Skin epidermis (tissue), 12 donors: ENCODE measurements at regions not wholly inside any gene's neighbourhood (a gene's known extent, or its start where the extent isn't known, plus 50 kb on each side); places are given as distances from the start of the nearest gene placed in this dataset.
"Not testable (repeated sequence)": the region's sequence is repeated elsewhere in the genome, so short reads cannot be mapped to it uniquely, and the experiment has no call there.

Experiments used
- H3K27ac ChIP-seq, 21 experiments: fragments of 200-600 bp; sonication (generic) in 11 of 21; one replicate each; pipeline ENCODE4 v1.5.0; 2020; ENCODE audit warnings: mild to moderate bottlenecking in 3 of 21, inconsistent platforms in 2 of 21, moderate library complexity in 2 of 21
- H3K4me3 ChIP-seq, 7 experiments: fragments of 200-600 bp; sonication (generic) in 2 of 7; one replicate each; pipeline ENCODE4 v1.5.0; 2020; ENCODE audit warnings: inconsistent platforms in 2 of 7, mild to moderate bottlenecking in 2 of 7, moderate library complexity in 1 of 7

DNA sequence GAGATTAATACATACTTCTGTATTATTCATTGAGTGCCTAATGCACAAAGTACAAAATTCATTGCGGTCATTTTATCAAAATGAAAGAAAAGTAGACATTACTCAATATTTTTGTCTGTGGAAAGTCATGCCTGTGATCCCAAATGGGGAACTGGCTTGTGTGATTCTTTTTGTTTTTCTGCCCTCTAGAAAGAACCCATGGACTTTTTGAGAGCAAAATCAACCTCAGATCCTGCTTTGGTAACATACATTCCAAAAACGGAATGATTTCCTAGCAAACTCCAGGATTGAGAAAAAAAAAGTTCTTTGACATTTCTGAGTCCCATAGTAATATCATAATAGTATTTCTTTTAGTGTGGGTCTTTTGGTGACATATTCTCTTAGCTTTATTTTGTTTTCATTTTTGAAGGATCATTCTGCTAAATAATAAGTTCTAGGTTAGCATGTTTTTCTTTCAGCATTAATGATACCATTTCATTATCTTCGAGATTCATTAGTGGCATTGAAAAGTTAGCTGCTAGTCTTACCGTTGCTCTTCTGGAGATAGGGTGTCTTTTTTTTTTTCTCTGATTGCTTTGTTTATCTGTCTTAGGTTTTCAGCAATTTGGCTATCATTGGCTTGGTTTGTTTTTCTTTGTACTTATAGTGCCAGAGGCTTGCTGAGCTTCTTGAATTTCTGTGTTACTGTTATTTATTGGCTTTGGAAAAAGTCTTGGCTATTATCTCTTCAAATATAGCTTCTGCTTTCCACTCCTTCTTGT lies 102.4 kb upstream of the CSNK1A1L start:
- Histone ChIP-seq H3K27ac (peak overlapping the region in 4 of 21 experiments; percentile 23 to 77 (median 54)), H3K4me3 (no peak overlapping the region)

DNA sequence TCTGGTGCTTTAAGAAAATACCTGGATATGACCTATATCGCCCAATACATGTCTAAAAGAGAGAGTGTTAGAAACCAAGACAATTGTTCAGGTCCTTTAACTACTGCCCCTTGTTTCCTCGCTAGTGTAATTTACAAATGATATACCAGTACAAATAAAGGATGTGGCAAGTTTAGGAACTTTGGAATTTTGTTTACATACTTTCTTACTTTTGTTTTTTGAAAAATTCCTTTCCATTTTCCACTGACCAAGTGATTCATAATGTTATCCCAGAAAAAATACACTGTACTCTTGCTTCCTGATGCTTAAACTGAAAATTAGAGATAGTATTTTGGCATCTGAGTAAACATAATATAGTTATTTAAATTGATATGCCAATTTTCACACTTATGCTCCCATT lies 96.8 kb upstream of the CSNK1A1L start:
- H3K4me3 ChIP-seq = no peak overlapping the region
- H3K27ac ChIP-seq = peak overlapping the region in 1 of 21 experiments; percentile 70

DNA sequence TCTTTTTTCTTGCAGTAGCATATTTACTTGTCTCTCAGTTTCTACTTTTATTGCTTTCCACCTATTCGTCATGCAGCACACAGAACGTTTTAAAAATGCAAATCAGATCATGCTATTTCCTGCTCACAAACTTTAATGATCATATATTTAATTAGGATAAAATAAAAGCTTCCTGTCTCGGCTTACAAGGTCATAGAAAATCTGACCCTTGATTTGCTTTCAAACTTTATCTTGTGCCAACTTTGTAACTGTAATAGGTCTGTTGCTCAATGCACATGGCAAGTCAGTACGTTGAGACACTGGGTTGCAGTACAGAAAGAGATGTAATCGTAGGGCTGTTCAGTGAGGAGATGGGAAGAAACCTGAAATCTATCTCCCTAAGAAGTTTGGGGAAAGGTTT lies 95.6 kb upstream of the CSNK1A1L start:
- H3K27ac ChIP-seq = no peak overlapping the region
- no peak overlapping the region for H3K4me3 ChIP-seq

GRCh38 chr13:37198629-37199028 lies 93.2 kb upstream of the CSNK1A1L start:
- no peak overlapping the region for H3K27ac ChIP-seq
- no peak overlapping the region for H3K4me3 ChIP-seq

DNA sequence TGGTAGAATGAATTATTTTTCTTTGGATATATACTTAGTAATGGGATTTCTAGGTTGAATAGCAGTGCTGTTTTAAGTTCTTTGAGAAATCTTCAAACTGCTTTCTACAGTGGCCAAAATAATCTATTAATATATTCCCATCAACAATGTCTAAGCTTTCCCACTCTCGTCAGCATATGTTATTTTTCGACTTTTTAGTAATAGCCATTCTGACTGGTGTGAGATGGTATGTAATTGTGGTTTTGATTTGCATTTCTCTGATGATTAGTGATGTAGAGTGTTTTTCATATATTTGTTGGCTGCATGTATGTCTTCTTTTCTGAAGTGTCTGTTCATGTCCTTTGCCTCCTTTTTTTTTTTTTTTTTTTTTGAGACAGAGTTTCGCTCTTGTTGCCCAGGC lies 90.2 kb upstream of the CSNK1A1L start:
- Histone ChIP-seq H3K4me3 (no peak overlapping the region), H3K27ac (peak overlapping the region in 3 of 21 experiments; percentile 20 to 51 (median 28))

DNA sequence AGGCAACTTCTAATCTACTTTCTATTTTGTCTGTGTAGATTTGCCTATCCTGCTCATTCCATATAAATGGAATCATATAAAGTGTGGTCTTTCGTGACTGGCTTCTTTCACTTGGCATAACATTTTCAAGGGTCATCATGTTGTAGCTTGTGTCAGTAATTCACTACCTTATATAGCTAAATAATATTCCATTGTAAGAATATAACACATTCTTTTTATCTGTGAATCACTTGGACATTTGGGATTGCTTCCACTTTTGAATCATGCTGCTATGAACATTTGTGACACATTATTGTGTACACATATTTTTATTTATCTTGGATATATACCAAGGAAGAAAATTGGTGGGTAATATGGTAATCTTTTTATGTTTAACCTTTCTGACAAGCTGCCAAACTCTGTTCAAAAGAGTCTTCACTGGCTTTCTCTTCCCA lies 89.0 kb upstream of the CSNK1A1L start:
- Histone ChIP-seq H3K27ac (peak overlapping the region in 5 of 21 experiments; percentile 33 to 77 (median 57)), H3K4me3 (no peak overlapping the region)

DNA sequence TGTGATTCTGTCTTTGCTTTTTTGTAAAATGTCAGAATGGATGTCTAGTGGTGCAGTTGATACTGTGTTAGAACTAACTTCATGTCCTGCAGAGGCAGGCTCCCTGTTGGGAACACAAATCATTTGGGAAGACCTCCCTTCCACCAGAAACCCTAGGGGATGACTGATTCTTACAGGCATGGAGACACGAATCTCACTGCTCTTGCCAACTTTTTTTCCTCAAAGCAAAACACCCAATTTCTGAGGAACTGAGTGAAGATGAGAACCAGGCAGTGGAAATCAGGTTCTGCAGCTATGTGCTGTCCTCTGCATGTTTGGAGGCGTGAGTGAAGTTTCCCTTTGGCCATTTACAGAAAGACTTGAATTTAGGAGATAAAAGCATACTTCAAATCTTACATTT lies 87.5 kb upstream of the CSNK1A1L start:
- Histone ChIP-seq H3K27ac (peak overlapping the region in 6 of 21 experiments; percentile 2 to 77 (median 48)), H3K4me3 (no peak overlapping the region)

GRCh38 chr13:37187621-37188020 lies 82.2 kb upstream of the CSNK1A1L start:
- Histone ChIP-seq H3K27ac (peak overlapping the region in 4 of 21 experiments; percentile 31 to 63 (median 58)), H3K4me3 (no peak overlapping the region)

DNA sequence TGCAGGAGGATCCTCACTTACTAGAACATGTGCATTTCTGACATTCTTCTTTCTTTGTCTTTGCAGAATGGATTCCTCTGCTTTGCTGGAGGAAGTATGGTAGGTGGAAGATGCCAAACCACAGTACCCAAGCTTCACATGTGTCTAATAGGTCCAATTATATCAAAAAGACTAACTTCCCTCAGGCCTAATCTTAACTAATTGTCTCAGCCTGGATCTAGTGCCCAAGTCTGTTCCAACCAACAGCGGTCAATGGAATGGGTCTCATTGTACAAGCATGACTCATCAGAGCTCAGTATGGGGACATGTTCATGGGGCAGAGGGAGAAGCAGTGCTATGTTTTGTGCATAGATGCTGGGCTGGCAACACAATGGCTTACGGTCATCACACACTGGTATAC lies 81.6 kb upstream of the CSNK1A1L start:
- Histone ChIP-seq H3K4me3 (no peak overlapping the region), H3K27ac (peak overlapping the region in 6 of 21 experiments; percentile 10 to 63 (median 56))

DNA sequence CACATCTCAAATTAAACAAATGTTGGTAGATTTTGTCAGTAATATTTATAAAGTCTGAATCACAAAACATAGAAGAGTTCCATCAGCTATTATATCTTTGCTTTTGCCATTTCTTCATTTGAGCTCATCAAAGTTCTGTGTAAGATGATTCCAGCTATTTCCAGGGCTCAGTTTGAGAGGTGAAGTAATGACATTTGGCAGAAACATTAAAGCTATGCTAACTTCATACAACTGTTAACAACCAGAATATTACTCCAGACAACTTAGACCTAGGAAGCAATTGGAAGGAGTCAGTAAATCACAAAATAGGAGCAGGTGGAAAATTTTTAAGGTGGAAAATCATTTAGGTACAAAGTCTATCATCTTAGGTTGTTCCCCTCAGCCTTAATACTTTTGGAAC lies 76.2 kb upstream of the CSNK1A1L start:
- H3K27ac ChIP-seq = no peak overlapping the region

GRCh38 chr13:37179645-37180044 lies 74.2 kb upstream of the CSNK1A1L start:
- H3K27ac ChIP-seq = no peak overlapping the region
- no peak overlapping the region for H3K4me3 ChIP-seq

More for the DNA sequence above, 76.2 kb upstream of the CSNK1A1L start:
- H3K4me3 ChIP-seq = no peak overlapping the region

DNA sequence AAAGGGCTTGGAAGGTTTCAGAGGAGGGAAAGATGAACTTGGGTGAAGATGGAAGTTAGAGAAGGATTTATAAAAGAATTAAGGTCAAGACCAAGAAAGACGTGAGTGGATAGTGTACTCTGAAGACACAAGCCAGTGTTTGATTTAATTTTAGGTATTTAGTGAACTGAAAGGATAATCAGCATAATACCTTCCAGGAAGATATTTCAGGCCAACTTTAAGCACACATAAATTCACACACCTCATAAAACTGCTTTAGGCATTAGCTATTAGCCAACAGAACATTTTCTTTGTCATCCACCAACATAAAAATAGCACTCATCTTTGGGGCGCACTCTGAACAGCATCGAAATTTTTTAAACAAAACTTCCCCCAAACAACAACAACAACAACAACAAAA lies 71.7 kb upstream of the CSNK1A1L start:
- Histone ChIP-seq H3K27ac (peak overlapping the region in 6 of 21 experiments; percentile 3 to 79 (median 56)), H3K4me3 (no peak overlapping the region)

DNA sequence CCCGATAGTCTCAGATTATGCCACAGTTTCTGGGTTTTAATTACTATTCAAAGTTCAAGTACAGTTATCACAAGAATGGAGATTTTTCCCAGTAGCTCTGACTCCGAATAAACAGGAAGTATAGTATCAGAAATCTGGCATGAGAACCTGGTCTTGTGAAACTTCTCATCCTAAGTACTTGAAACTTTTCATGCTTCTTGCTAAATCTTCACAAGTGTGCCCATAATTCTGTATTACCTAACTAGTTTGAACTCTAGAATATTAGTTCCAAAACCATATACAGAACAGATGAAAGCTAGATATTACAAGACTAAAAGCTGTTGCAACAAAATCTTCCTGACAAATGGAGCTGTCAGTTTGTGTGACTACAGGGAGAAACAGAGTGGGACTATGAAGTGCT lies 70.5 kb upstream of the CSNK1A1L start:
- Histone ChIP-seq H3K4me3 (no peak overlapping the region), H3K27ac (peak overlapping the region in 7 of 21 experiments; percentile 14 to 79 (median 56))

DNA sequence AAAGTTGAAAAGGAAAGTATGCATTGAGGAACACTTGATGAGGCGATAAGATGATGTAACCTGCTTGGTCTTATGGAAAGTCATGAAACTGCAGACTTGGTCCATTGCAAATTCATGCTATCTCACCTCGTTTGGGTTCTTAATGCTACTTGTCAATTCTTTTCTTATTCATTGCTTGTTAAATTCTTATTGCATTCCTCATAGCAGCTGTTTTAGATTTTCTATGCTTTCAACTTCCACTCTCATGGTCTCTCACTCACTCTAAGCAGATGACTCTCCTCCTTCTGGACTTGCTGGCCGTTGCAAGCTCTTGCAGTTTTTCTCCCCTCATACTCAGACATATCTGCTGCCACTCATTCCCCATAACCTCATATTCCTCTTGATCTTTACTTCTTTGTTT lies 67.8 kb upstream of the CSNK1A1L start:
- Histone ChIP-seq H3K4me3 (no peak overlapping the region), H3K27ac (peak overlapping the region in 4 of 21 experiments; percentile 10 to 79 (median 46))

GRCh38 chr13:37172226-37172625 lies 66.8 kb upstream of the CSNK1A1L start:
- H3K4me3 ChIP-seq = not testable (repeated sequence)
- H3K27ac ChIP-seq = peak overlapping the region in 4 of 21 experiments; percentile 23 to 57 (median 46)

- peak overlapping the region in 8 of 21 experiments; percentile 33 to 83 (median 62) for H3K27ac ChIP-seq
- H3K4me3 ChIP-seq = no peak overlapping the region
These were observed 63.5 kb upstream of the CSNK1A1L start for GRCh38 chr13:37168926-37169325.

GRCh38 chr13:37168151-37168550 lies 62.7 kb upstream of the CSNK1A1L start:
- peak overlapping the region in 1 of 21 experiments; percentile 66 for H3K27ac ChIP-seq

DNA sequence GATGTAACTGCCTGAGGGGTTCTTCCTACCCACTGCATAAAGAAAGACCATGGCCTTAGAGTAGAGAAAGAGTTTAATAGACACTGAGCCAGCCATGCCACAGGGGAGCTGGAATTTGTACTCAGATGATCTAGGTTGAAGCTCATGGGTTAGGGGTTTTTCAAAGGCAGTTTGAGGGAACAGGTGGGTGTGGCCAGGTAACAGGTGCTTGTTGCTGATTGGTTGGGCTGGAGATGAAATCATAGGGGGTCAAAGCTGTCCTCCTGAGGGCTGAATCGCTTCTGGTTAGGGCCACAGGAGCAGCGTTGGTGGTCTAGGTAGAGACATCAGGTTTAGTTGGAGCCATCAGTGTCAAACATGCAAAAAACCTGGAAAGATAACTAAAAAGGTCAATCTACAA lies 59.2 kb upstream of the CSNK1A1L start:
- Histone ChIP-seq H3K4me3 (no peak overlapping the region), H3K27ac (peak overlapping the region in 4 of 21 experiments; percentile 16 to 60 (median 54))

More at GRCh38 chr13:37168151-37168550, 62.7 kb upstream of the CSNK1A1L start:
- no peak overlapping the region for H3K4me3 ChIP-seq

DNA sequence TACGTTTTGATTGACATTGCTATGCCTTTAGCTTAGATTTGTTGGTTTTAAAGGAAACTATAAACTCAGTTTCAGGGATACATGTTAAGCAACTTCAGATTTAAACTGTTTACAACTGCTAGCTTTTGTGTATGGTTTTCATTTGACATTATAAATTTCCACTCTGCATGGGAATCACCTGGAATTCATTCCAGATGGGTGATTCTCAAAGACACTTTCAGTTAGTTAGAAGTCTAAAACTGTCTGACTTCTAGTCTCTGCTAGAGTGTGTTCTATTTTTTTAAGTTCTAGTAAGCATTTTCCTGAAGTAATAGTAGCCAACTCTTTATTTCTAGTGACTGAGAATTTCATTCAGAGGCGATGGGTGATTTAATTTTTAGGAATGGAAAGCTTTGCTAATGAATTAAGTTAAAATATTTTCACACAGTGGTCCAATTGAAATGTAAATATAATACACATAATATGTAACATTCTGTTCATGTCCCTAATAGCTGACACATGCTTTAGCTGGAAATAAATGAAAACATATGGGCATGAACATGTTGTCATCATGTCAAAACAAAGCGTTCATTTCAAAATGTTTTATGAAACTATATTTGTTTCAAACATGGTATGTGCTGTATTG lies 58.3 kb upstream of the CSNK1A1L start:
- Histone ChIP-seq H3K4me3 (no peak overlapping the region), H3K27ac (peak overlapping the region in 5 of 21 experiments; percentile 47 to 70 (median 59))

GRCh38 chr13:37158481-37158880 lies 53.0 kb upstream of the CSNK1A1L start:
- H3K27ac ChIP-seq = no peak overlapping the region
- H3K4me3 ChIP-seq = no peak overlapping the region

DNA sequence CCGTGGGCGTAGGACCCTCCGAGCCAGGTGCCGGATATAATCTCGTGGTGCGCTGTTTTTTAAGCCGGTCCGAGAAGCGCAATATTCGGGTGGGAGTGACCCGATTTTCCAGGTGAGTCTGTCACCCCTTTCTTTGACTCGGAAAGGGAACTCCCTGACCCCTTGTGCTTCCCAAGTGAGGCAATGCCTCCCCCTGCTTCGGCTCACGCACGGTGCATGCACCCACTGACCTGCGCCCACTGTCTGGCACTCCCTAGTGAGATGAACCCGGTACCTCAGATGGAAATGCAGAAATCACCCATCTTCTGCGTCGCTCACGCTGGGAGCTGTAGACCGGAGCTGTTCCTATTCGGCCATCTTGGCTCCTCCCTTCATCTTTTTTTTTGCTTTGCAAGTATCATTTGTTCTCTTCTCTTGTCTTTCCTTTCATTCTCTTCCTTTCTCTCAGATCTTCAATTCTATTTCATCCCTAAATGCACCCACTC lies 50.2 kb upstream of the CSNK1A1L start:
- not testable (repeated sequence) for H3K4me3 ChIP-seq, H3K27ac ChIP-seq
